CD4-positive, alpha-beta T cell treated with Interleukin-15 for 1 hour (primary cell): ENCODE measurements at regions not wholly inside any gene's neighbourhood (a gene's known extent, or its start where the extent isn't known, plus 50 kb on each side); places are given as distances from the start of the nearest gene placed in this dataset.

Experiments
- DNase-seq: peaks from one replicate; pipeline ENCODE4 v3.0.0-alpha.2; 2020

GRCh38 chr1:34270181-34270580, 93.5 kb downstream of the C1orf94 start:
- no peak for DNase-seq

DNA sequence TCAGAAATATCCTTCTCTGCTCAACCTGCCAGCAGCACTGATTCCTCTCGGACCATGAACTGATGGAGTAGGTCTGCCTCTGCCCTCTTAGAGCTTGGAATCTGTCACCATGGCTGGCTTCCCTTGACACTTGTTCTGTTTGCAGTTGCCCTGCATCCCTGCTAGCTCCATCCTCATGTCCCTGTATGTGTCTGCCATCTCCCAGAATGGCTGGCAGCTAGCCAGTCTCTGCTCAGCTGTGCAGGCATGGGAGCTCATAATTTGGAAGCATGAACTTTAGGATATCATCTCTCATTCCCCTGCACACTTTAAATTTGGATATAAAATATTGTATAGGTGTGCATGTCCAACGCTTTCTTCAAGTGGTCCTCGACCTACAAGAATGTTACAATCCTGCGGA, 95.4 kb downstream of the C1orf94 start:
- no peak for DNase-seq

DNA sequence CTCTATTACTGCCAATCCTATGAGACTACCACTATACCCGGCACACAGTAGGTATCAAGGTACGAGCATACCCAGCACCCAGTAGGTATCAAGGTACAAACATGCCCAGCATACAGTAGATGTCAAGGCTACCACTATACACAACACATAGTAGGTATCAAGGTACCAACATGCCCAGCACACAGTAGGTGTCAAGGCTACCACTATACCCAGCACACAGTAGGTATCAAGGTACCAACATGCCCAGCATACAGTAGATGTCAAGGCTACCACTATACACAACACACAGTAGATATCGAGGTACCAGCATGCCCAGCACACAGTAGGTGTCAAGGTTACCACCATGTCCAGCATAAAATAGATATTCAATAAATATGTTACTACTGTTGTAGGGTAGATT, 98.4 kb downstream of the C1orf94 start:
- no peak for DNase-seq

- DNase-seq = no peak
Measured at GRCh38 chr1:34276606-34277005, 99.9 kb downstream of the C1orf94 start.

DNA sequence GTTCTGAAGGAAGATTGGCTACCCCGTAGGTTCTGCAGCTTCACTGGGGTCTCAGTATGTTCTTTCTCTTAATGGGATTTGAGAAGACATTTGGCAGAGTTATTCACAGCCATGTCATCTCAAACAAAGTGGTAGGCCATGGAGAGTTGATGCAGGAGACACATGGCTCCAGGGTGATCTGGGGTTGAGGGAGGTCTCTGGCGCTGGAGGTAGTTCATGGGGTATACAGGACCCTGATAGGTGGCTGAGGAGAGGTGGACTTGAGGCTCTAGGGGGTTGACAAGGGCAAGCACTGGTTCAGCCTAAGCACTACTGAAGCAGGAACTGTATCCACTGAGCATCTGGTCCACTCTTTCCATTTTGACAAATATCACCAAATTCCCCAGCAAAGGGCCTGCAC, 100.4 kb downstream of the C1orf94 start:
- no peak for DNase-seq

GRCh38 chr1:34278211-34278610, 101.5 kb downstream of the C1orf94 start:
- no peak for DNase-seq

- no peak for DNase-seq
Measured at GRCh38 chr1:34279971-34280370, 103.3 kb downstream of the C1orf94 start.

DNA sequence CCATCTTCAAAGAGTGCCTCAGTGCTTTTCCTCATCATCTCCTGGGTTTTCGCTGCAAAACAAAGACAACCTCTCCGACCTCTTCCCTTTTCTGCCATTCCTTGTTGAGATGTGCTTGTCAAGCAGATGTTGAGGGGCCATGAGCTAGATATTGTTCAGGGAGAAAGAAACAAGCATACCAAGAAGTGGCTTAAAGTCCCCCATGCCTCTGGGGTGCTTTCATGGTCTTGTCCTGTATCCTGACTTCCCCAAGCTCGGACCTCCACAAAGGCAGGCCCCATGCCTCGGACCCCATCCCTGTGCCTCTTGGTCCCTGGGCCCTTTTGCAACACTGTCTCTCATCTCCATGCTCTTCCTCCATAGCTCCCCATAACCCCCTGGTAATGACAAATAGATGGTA, 103.8 kb downstream of the C1orf94 start:
- no peak for DNase-seq

DNA sequence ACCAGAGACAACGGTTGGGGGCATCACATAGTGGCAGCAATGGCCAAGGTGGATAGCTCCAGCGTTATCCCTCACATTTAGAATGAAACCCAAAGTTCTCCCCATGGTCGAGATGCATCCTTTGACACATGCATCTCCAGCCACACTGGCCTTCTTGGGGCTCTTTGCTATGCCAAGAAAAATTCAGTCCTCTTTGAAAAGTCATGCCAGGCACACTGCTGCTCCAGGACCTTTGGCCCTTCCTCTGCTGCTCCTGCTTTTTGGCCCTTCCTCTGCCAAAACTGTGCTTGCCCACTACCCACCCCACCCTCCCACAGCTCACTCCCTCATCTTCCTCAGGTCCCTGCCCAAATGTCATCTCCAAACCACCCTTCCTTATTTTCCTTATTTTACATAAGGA, 106.4 kb downstream of the C1orf94 start:
- no peak for DNase-seq

DNA sequence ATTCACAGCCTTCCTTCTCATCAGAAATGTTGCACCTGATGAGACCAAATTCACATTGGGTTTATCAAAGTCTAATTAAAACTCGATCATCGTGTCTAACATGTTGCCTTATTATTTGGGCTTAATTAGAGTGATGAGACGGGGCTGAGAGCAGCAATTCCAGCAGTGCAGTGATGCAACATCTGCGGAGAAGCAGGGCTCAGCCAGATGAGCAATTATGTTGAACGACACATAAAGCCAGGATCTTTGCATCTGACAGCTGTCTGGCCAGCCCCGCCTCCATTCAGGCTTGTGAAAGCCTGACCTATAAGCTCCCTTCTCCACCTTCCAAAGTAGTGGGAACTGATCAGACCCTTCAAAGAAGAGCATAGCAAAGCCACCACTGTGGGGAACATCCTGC, 109.8 kb downstream of the C1orf94 start:
- DNase-seq = no peak

DNA sequence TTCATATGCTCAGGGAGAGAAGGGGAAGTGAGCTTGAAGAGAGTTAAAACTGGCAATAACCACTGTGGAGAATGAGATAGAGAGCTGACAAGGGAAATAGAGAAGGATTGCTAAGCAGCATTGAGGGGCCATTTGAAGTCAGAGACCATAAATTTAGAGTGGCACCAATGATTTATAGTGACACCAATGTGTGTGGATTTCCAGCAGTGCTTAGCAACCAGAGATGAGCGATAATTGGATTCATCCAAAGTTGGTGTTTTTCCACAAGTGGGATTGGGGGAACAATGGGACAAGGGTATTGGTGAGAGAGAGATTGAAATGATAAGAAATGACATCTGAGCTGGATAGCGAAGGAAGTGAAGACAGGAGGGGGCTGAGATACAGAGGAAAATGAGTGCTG, 114.1 kb downstream of the C1orf94 start:
- no peak for DNase-seq

GRCh38 chr1:34292472-34292871, 115.8 kb downstream of the C1orf94 start:
- DNase-seq = no peak

GRCh38 chr1:34296059-34296458, 119.4 kb downstream of the C1orf94 start:
- DNase-seq = no peak

GRCh38 chr1:34302798-34303197, 126.1 kb downstream of the C1orf94 start:
- no peak for DNase-seq

GRCh38 chr1:34303218-34303617, 126.5 kb downstream of the C1orf94 start:
- no peak for DNase-seq

- no peak for DNase-seq
Measured at GRCh38 chr1:34306568-34306967, 129.9 kb downstream of the C1orf94 start.

DNA sequence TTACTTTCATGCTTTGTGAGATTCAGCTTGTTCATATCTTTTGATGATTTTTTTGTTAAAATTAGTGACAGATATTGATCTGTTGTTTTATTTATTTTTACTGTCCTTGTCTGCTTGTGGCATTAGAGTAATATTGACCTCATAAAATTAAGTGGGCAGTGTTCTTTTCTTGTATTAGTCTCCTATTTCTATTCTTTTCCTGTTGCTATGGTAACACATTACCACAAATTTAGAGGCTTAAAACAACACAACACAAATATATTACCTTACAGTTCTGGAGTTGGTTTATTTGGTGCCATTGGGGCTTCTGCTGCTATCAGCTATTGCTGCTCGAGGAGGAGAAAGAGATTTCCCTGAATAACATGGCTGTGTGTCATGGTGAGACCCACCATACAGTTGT, 135.7 kb downstream of the C1orf94 start:
- no peak for DNase-seq

DNA sequence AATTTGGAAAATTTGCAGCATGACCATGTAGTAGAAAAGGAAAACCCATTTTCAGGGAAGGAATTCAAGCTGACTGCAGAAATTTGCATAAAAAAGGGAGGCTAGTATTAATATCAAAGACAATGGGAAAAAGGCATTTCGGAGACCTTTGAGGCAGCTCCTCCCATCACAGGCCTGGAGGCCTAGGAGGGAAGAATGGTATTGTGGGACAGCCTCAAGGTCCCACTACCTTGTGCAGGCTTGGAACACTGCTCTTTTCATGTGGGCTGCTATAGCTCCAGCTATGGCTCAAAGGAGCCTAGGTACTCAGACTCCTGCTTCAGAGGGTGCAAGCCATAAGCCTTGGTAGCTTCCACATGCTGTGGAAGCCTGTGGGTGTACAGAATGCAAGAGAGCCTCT, 139.3 kb downstream of the C1orf94 start:
- DNase-seq = no peak

DNA sequence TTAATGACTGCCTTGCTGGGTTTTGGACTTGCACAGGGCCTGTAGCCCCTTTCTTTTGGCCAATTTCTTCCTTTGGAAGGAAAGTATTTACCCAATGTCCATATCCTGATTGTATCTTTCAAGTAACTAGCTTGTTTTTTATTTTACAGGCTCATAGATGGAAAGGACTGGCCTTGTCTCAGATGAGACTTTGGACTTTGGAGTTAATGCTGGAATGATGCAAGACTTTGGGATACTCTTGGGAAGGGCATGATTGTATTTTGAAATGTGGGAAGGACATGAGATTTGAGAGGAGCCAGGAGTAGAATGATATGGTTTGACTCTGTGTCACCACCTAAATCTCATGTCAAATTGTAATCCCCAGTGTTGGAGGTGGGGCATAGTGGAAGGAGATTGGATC, 140.1 kb downstream of the C1orf94 start:
- no peak for DNase-seq

DNA sequence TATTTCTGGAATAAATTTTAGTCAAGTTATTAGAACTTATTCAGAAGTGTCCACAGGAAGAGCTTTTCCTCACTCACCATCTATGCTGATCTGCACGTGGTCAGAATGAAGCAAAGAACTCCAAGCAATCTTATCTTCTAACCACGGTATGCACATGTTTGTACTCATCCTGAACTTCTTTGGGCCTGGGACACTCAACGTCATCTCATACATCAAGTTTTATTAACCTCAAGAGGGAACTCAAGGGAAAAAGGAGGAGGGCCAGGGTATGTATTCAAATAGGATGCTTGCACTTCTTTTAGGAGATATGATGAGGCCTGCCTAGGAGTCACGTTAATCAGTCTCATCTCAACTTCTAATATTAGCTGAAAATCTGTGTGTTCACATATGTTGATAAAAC, 142.5 kb downstream of the C1orf94 start:
- DNase-seq = no peak

DNA sequence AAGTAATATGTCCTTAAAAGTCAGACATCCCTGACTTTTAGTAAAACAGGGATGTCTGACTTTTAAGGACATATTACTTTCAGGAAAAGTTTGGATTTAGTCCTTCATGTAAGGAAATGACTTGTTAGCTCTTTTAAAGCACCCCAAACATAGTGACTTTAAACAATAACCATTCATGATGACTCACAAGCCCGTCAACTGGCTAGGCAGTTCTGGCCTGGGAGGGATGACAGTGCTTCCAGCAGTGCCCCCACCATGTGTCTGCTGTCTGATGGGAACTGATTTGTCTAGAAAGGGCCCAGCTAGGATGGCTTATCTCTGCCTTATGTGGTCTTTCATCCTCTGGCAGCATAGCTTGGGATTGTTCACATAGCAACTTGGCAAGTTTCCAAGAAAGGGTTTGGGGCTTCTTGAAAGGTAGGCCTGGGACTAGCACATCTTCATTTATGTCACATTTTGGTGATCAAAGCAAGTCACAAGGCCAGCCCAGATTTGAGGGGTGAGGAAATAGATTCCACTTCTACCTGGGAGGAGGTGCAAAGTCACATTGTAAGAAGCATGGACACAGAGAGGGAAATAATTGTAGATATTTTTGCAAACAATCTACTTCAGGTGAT, 143.5 kb downstream of the C1orf94 start:
- DNase-seq = no peak

DNA sequence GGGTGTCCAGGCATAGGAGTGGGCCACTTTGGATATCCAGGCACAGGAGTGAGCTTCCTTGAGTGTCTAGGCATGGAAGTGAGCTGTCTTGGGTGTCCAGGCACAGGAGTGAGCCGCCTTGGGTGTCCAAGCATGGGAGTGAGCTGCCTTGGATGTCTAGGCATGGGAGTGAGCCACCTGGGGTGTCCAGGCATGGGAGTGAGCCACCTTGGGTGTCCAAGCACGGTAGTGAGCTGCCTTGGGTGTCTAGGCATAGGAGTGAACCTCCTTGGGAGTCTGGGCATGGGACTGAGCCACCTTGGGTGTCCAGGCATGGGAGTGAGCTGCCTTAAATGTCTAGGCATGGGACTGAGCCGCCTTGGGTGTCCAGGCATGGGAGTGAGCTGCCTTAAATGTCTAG, 146.3 kb downstream of the C1orf94 start:
- DNase-seq = no peak

DNA sequence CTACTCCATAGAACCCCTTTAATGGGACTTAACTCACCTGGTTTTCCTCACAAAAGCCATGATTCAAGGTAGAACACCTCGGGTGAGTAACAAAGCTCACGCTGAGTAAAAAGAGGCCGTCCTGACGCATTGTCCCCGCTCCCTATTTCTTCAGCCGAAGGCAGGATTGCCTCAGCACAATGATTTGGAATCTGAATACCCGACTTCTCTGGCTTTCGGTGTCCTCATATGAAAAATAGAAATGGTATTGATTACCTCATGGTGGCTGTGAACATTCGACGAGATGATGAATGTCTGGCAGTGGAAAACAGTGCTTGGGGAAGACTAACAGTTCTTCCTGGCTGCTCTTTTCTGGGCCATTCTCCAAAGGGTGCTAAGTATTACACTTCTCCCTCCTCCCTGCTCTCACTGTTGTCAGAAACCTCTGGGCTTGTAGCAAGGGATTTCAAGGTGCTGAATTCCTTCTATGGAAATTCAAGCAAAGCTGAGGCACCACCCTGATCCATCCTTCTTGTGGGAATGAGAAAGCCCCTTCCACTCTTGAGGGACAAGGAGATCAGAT, 148.3 kb downstream of the C1orf94 start:
- no peak for DNase-seq

GRCh38 chr1:34328281-34328799, 151.6 kb downstream of the C1orf94 start:
- no peak for DNase-seq

GRCh38 chr1:34330061-34330460, 153.4 kb downstream of the C1orf94 start:
- no peak for DNase-seq
